Astrocyte (in vitro differentiated cells and primary cell): ENCODE measurements at regions not wholly inside any gene's neighbourhood (a gene's known extent, or its start where the extent isn't known, plus 50 kb on each side); places are given as distances from the start of the nearest gene placed in this dataset.
"Not testable (repeated sequence)": the region's sequence is repeated elsewhere in the genome, so short reads cannot be mapped to it uniquely, and the experiment has no call there.

Experiments
- DNase-seq: peaks from one replicate; pipeline ENCODE4 v3.0.0-alpha.2; 2010; ENCODE audit warnings: low read depth
- FAIRE-seq: peaks from 2 replicates; lab custom pipeline; 2011; peaks lifted over from hg19 to GRCh38; lab: Jason Lieb, UNC
- H2AFZ ChIP-seq: 2 replicates; pipeline ENCODE4 v1.6.0; 2012; ENCODE audit warnings: low read depth, low read length, inconsistent platforms
- H3K27ac ChIP-seq: 2 replicates; pipeline ENCODE4 v1.5.1; 2011; ENCODE audit warnings: low read depth, low read length, inconsistent platforms
- H3K27me3 ChIP-seq: 2 replicates; pipeline ENCODE4 v1.6.0; 2011; ENCODE audit warnings: low read length, inconsistent platforms; ENCODE audit not compliant: insufficient read depth
- H3K36me3 ChIP-seq: 2 replicates; pipeline ENCODE4 v1.5.1; 2011; ENCODE audit warnings: low read length, inconsistent platforms; ENCODE audit not compliant: insufficient read depth
- H3K4me1 ChIP-seq: 2 replicates; pipeline ENCODE4 v1.5.1; 2011; ENCODE audit warnings: low read length, inconsistent platforms; ENCODE audit not compliant: insufficient read depth
- H3K4me2 ChIP-seq: 2 replicates; pipeline ENCODE4 v1.6.0; 2012; ENCODE audit warnings: low read length, inconsistent platforms
- H3K4me3 ChIP-seq: 2 replicates; pipeline ENCODE4 v1.5.1; 2011; ENCODE audit warnings: low read depth, mild to moderate bottlenecking, low read length, inconsistent platforms; ENCODE audit not compliant: insufficient read depth
- H3K79me2 ChIP-seq: 2 replicates; pipeline ENCODE4 v1.6.0; 2012; ENCODE audit warnings: mild to moderate bottlenecking, low read length, inconsistent platforms; ENCODE audit not compliant: insufficient read depth
- H3K9ac ChIP-seq: 2 replicates; pipeline ENCODE4 v1.6.0; 2012; ENCODE audit warnings: mild to moderate bottlenecking, low read length, inconsistent platforms
- H3K9me3 ChIP-seq: 2 replicates; pipeline ENCODE4 v1.5.1; 2012; ENCODE audit warnings: low read depth, mild to moderate bottlenecking, low read length, inconsistent platforms; ENCODE audit not compliant: insufficient read depth
- H4K20me1 ChIP-seq: 2 replicates; pipeline ENCODE4 v1.6.0; 2012; ENCODE audit warnings: low read length, inconsistent platforms; ENCODE audit not compliant: insufficient read depth
- H3K27ac Mint-ChIP-seq: one replicate; pipeline ENCODE4 v1.8.0; 2021; ENCODE audit warnings: mild to moderate bottlenecking, mixed read lengths; ENCODE audit not compliant: unreplicated experiment
- H3K27me3 Mint-ChIP-seq: one replicate; pipeline ENCODE4 v1.8.0; 2021; ENCODE audit warnings: low read depth, mixed read lengths; ENCODE audit not compliant: unreplicated experiment
- H3K36me3 Mint-ChIP-seq: one replicate; pipeline ENCODE4 v1.8.0; 2021; ENCODE audit warnings: low read depth, mixed read lengths; ENCODE audit not compliant: unreplicated experiment
- H3K4me1 Mint-ChIP-seq: one replicate; pipeline ENCODE4 v1.8.0; 2021; ENCODE audit warnings: low read depth, mixed read lengths; ENCODE audit not compliant: unreplicated experiment
- H3K4me3 Mint-ChIP-seq: one replicate; pipeline ENCODE4 v1.8.0; 2021; ENCODE audit warnings: mild to moderate bottlenecking, moderate library complexity, mixed read lengths; ENCODE audit not compliant: unreplicated experiment
- H3K9me3 Mint-ChIP-seq: one replicate; pipeline ENCODE4 v1.8.0; 2021; ENCODE audit warnings: mild to moderate bottlenecking, mixed read lengths; ENCODE audit not compliant: unreplicated experiment
- CTCF ChIP-seq: IDR thresholded peaks from 2 replicates; pipeline ENCODE4 v1.5.1; 2011; ENCODE audit warnings: low read depth, mild to moderate bottlenecking, inconsistent platforms, low read length, moderate library complexity; ENCODE audit not compliant: insufficient read depth
- EZH2 ChIP-seq: IDR thresholded peaks from 2 replicates; pipeline ENCODE4 v1.6.1; 2012; ENCODE audit warnings: mild to moderate bottlenecking, low read length, inconsistent platforms; ENCODE audit not compliant: insufficient read depth

- peaks cover 4% of the 10 kb centered on the region for H3K4me1 Mint-ChIP-seq
- H3K27me3 ChIP-seq = no peaks in the 10 kb centered on the region
- no peaks in the 10 kb centered on the region for H3K36me3 Mint-ChIP-seq
- H3K4me1 ChIP-seq = no peaks in the 10 kb centered on the region
- H4K20me1 ChIP-seq = no peaks in the 10 kb centered on the region
- no peak overlapping the region for H2AFZ ChIP-seq
- no peak overlapping the region for H3K4me3 ChIP-seq
- peaks cover 7% of the 10 kb centered on the region for H3K9me3 Mint-ChIP-seq
- H3K4me3 Mint-ChIP-seq = no peak overlapping the region
- FAIRE-seq = no peak
- no peaks in the 10 kb centered on the region for H3K9me3 ChIP-seq
- H3K79me2 ChIP-seq = no peaks in the 10 kb centered on the region
- no peak overlapping the region for H3K4me2 ChIP-seq
- H3K27me3 Mint-ChIP-seq = no peaks in the 10 kb centered on the region
- DNase-seq = no peak
- TF ChIP-seq EZH2 (no peak), CTCF (no peak)
- H3K36me3 ChIP-seq = no peaks in the 10 kb centered on the region
- H3K9ac ChIP-seq = no peak overlapping the region
- H3K27ac Mint-ChIP-seq = peak overlapping the region; percentile 7
- no peak overlapping the region for H3K27ac ChIP-seq
Measured at GRCh38 chr13:104937881-104938280, 1597.6 kb downstream of the EFNB2 start.

- H4K20me1 ChIP-seq = no peaks in the 10 kb centered on the region
- no peaks in the 10 kb centered on the region for H3K36me3 Mint-ChIP-seq
- H3K4me3 ChIP-seq = no peak overlapping the region
- H3K4me2 ChIP-seq = no peak overlapping the region
- H3K9me3 ChIP-seq = no peaks in the 10 kb centered on the region
- no peak overlapping the region for H3K9ac ChIP-seq
- no peak overlapping the region for H2AFZ ChIP-seq
- peaks cover 4% of the 10 kb centered on the region for H3K4me1 Mint-ChIP-seq
- FAIRE-seq (no peak), DNase-seq (no peak)
- no peaks in the 10 kb centered on the region for H3K4me1 ChIP-seq
- peaks cover 7% of the 10 kb centered on the region for H3K9me3 Mint-ChIP-seq
- H3K27me3 Mint-ChIP-seq = no peaks in the 10 kb centered on the region
- no peaks in the 10 kb centered on the region for H3K27me3 ChIP-seq
- no peak overlapping the region for H3K27ac Mint-ChIP-seq
- no peak overlapping the region for H3K27ac ChIP-seq
- no peaks in the 10 kb centered on the region for H3K79me2 ChIP-seq
- H3K4me3 Mint-ChIP-seq = no peak overlapping the region
- no peaks in the 10 kb centered on the region for H3K36me3 ChIP-seq
- TF ChIP-seq CTCF (no peak), EZH2 (no peak)
Measured at GRCh38 chr13:104936304-104936703, 1599.2 kb downstream of the EFNB2 start.

- not testable (repeated sequence) for FAIRE-seq, H3K36me3 Mint-ChIP-seq
Measured at GRCh38 chr13:104920513-104920912, 1614.9 kb downstream of the EFNB2 start.

More at GRCh38 chr13:104920513-104920912, 1614.9 kb downstream of the EFNB2 start:
- H3K9ac ChIP-seq, H2AFZ ChIP-seq, H3K27ac ChIP-seq, DNase-seq, H4K20me1 ChIP-seq, H3K9me3 Mint-ChIP-seq, H3K27me3 Mint-ChIP-seq, H3K27ac Mint-ChIP-seq, H3K4me3 ChIP-seq, H3K4me1 ChIP-seq, H3K79me2 ChIP-seq, H3K36me3 ChIP-seq, H3K27me3 ChIP-seq, H3K4me2 ChIP-seq, H3K4me1 Mint-ChIP-seq, H3K9me3 ChIP-seq, H3K4me3 Mint-ChIP-seq: not testable (repeated sequence)
